IMR-90 (cell line): ENCODE measurements at regions not wholly inside any gene's neighbourhood (a gene's known extent, or its start where the extent isn't known, plus 50 kb on each side); places are given as distances from the start of the nearest gene placed in this dataset.

ENCODE experiments used
- ATAC-seq: fragments of 200-7000 bp; cut with Tn5 transposase; 2 replicates; pipeline ENCODE4 v1.9.1; 2020; ENCODE audit warnings: low read depth, mild to moderate bottlenecking, moderate library complexity
- BruUV-seq: library from RNA; stranded (reverse); fragments of 400-500 nt; replicated peaks from 2 replicates; lab custom pipeline; 2021; lab: Mats Ljungman, UMichigan
- CTCF ChIA-PET: fragments of 300-600 bp; formaldehyde crosslinking; extraction: SDS; loops from one replicate; lab custom pipeline; 2021; ENCODE audit warnings: antibody characterized with exemption; lab: Yijun Ruan, JAX
- POLR2A ChIA-PET: fragments of 300-600 bp; sonication (Branson Sonifier 250); formaldehyde crosslinking; loops from one replicate; lab custom pipeline; 2022; ENCODE audit warnings: antibody characterized with exemption; ENCODE audit not compliant: unreplicated experiment; lab: Charles Lee
- DNase-seq: peaks from one replicate; pipeline ENCODE4 v3.0.0; 2013
- H2AFZ ChIP-seq: replicated peaks from 2 replicates; pipeline ENCODE3; 2013; ENCODE audit warnings: low read length, mild to moderate bottlenecking; ENCODE audit not compliant: poor library complexity
- H2AK5ac ChIP-seq: 2 replicates; pipeline ENCODE4 v1.6.1; 2013; ENCODE audit warnings: low read depth, low read length, inconsistent platforms
- H2AK9ac ChIP-seq: replicated peaks from 2 replicates; pipeline ENCODE3; 2013; ENCODE audit warnings: mild to moderate bottlenecking, low read depth, low read length, moderate library complexity; ENCODE audit not compliant: poor library complexity
- H2BK120ac ChIP-seq: 2 replicates; pipeline ENCODE4 v1.6.1; 2013; ENCODE audit warnings: low read depth, low read length, inconsistent platforms
- H2BK15ac ChIP-seq: 3 replicates; pipeline ENCODE4 v1.6.1; 2013; ENCODE audit warnings: low read depth, low read length, inconsistent platforms
- H2BK20ac ChIP-seq: 2 replicates; pipeline ENCODE4 v1.6.1; 2013; ENCODE audit warnings: low read depth, mild to moderate bottlenecking, inconsistent platforms, low read length, moderate library complexity
- H2BK5ac ChIP-seq: 2 replicates; pipeline ENCODE4 v1.6.1; 2013; ENCODE audit warnings: mild to moderate bottlenecking, low read depth, low read length, inconsistent platforms; ENCODE audit not compliant: poor library complexity, severe bottlenecking
- H3K14ac ChIP-seq: replicated peaks from 2 replicates; pipeline ENCODE4 v1.6.1; 2013; ENCODE audit warnings: low read depth, low read length, inconsistent platforms
- H3K18ac ChIP-seq: 2 replicates; pipeline ENCODE4 v1.6.1; 2013; ENCODE audit warnings: low read depth, low read length, control low read depth
- H3K23ac ChIP-seq: 2 replicates; pipeline ENCODE4 v1.6.1; 2013; ENCODE audit warnings: low read depth, low read length, inconsistent platforms
- H3K27ac ChIP-seq: 2 replicates; pipeline ENCODE4 v1.5.1; 2013; ENCODE audit warnings: mild to moderate bottlenecking, control low read depth, low read length; ENCODE audit not compliant: insufficient read depth
- H3K27me3 ChIP-seq: 2 replicates; pipeline ENCODE4 v1.6.1; 2013; ENCODE audit warnings: low read length; ENCODE audit not compliant: control insufficient read depth, insufficient read depth
- H3K36me3 ChIP-seq: 2 replicates; pipeline ENCODE4 v1.6.1; 2013; ENCODE audit warnings: low read length, mixed read lengths; ENCODE audit not compliant: control insufficient read depth, insufficient read depth
- H3K4ac ChIP-seq: 2 replicates; pipeline ENCODE4 v1.6.1; 2013; ENCODE audit warnings: low read depth, low read length, inconsistent platforms
- H3K4me1 ChIP-seq: 2 replicates; pipeline ENCODE4 v1.6.1; 2013; ENCODE audit warnings: low read length, mixed read lengths; ENCODE audit not compliant: control insufficient read depth, insufficient read depth
- H3K4me2 ChIP-seq: 2 replicates; pipeline ENCODE4 v1.6.1; 2013; ENCODE audit warnings: low read depth, mild to moderate bottlenecking, control low read depth, low read length, moderate library complexity
- H3K4me3 ChIP-seq: 2 replicates; pipeline ENCODE4 v1.5.1; 2013; ENCODE audit warnings: low read depth, mild to moderate bottlenecking, control low read depth, low read length, moderate library complexity; ENCODE audit not compliant: insufficient read depth
- H3K56ac ChIP-seq: 2 replicates; pipeline ENCODE4 v1.6.1; 2013; ENCODE audit warnings: low read length, inconsistent platforms; ENCODE audit not compliant: insufficient read depth; ENCODE audit errors: extremely low read depth
- H3K79me1 ChIP-seq, 2 experiments: 2 replicates each; pipeline ENCODE4 v1.6.1; 2013; ENCODE audit warnings: low read length in 2 of 2, inconsistent platforms in 1 of 2, low read depth in 1 of 2
- H3K9ac ChIP-seq: 2 replicates; pipeline ENCODE4 v1.6.1; 2013; ENCODE audit warnings: low read depth, low read length, control low read depth
- H3K9me1 ChIP-seq: 2 replicates; pipeline ENCODE4 v1.6.1; 2013; ENCODE audit warnings: low read length, inconsistent platforms; ENCODE audit not compliant: insufficient read depth
- H3K9me3 ChIP-seq: 2 replicates; pipeline ENCODE4 v1.6.1; 2013; ENCODE audit warnings: low read length; ENCODE audit not compliant: control insufficient read depth, insufficient read depth
- H4K20me1 ChIP-seq: 2 replicates; pipeline ENCODE4 v1.6.1; 2013; ENCODE audit warnings: low read length, inconsistent platforms; ENCODE audit not compliant: insufficient read depth
- H4K5ac ChIP-seq: 2 replicates; pipeline ENCODE4 v1.6.1; 2013; ENCODE audit warnings: mild to moderate bottlenecking, low read depth, low read length, control low read depth
- H4K8ac ChIP-seq, 2 experiments: 2 replicates each; pipeline ENCODE4 v1.6.1; 2013; ENCODE audit warnings: low read depth in 2 of 2, low read length in 2 of 2, control low read depth in 1 of 2, inconsistent platforms in 1 of 2
- H4K91ac ChIP-seq: 2 replicates; pipeline ENCODE4 v1.6.1; 2013; ENCODE audit warnings: low read depth, low read length, inconsistent platforms; ENCODE audit not compliant: insufficient read depth
- BHLHE40 ChIP-seq: fragments of 150-350 bp; IDR thresholded peaks from 2 replicates; pipeline ENCODE4 v1.6.1; 2016; ENCODE audit warnings: mild to moderate bottlenecking, low read depth, low read length
- CEBPB ChIP-seq: IDR thresholded peaks from 2 replicates; pipeline ENCODE4 v1.6.1; 2012; ENCODE audit warnings: low read depth, low read length, improper control_type of control experiment
- FOS ChIP-seq: fragments of 150-350 bp; IDR thresholded peaks from 2 replicates; pipeline ENCODE4 v1.6.1; 2016; ENCODE audit warnings: low read depth, low read length
- RAD21 ChIP-seq: IDR thresholded peaks from 2 replicates; pipeline ENCODE4 v1.6.1; 2012; ENCODE audit warnings: low read length, improper control_type of control experiment
- RCOR1 ChIP-seq: IDR thresholded peaks from 2 replicates; pipeline ENCODE4 v1.6.1; 2012; ENCODE audit warnings: mild to moderate bottlenecking, low read length, improper control_type of control experiment; ENCODE audit not compliant: insufficient replicate concordance
- USF2 ChIP-seq: fragments of 150-350 bp; IDR thresholded peaks from 2 replicates; pipeline ENCODE4 v1.6.1; 2017; ENCODE audit warnings: mild to moderate bottlenecking, antibody characterized with exemption, low read length, low read depth
- WGBS, 2 experiments: methylation state at CpG; one replicate each; pipeline versions ENCODE4 v1.1.5 to v1.1.7; 2013; ENCODE audit warnings: missing lambda C conversion rate in 2 of 2; ENCODE audit not compliant: insufficient read length in 1 of 2; ENCODE audit errors: extremely low coverage in 2 of 2; 5-methylcytosine and 5-hydroxymethylcytosine counted together
- dilution Hi-C: fragments of 300-500 bp; cut with HindIII; formaldehyde crosslinking; loops from one replicate; pipeline ENCODE4 v1.14.3; 2018; ENCODE audit warnings: low sequenced_read_pairs; ENCODE audit not compliant: unreplicated experiment
- in situ Hi-C: fragments of 300-500 bp; cut with MboI; formaldehyde crosslinking; loops from 3 replicates; pipeline ENCODE4 v1.14.3; 2019; ENCODE audit warnings: low sequenced_read_pairs, inconsistent platforms, mixed read lengths
- intact Hi-C: fragments of 100-400 bp; cut with micrococcal nuclease; formaldehyde crosslinking; loops from 2 replicates; pipeline ENCODE4 v1.10.0; 2022
- TF ChIP-seq, protein P1 (sequence below): conservative IDR thresholded peaks from 2 replicates; pipeline ENCODE4 v1.5.1; 2012; ENCODE audit warnings: mild to moderate bottlenecking, low read depth, low read length, improper control_type of control experiment

DNA sequence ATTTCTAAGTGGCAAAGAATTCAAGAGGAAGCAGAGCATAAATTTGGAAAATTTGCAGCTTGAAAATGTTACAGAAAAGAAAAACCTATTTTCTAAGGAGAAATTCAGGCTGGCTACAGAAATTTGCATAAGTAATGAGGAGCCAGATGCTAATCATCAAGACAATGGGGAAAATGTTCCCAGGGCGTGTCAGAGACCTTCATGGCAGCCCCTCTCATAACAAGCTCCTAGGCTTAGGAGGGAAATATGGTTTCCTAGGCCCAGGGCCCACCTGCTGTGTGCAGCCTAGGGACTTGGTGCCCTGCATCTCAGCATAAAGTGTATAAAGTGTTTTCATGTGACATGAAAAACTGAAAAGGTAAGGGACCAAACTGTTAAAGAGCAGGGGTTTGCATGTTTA, 1796.3 kb upstream of the FLRT2 start:
- Histone ChIP-seq H3K27me3 (no peaks in the 10 kb centered on the region), H3K18ac (no peak overlapping the region), H2AK9ac (no peak overlapping the region), H3K36me3 (no peaks in the 10 kb centered on the region), H3K9ac (no peak overlapping the region), H4K5ac (no peak overlapping the region), H2AK5ac (no peak overlapping the region), H3K79me1 (no peaks in the 10 kb centered on the region), H4K8ac (no peak overlapping the region), H3K23ac (no peak overlapping the region), H3K56ac (no peak overlapping the region), H3K4me3 (no peak overlapping the region), H3K4ac (no peak overlapping the region), H4K20me1 (no peaks in the 10 kb centered on the region), H3K9me1 (no peaks in the 10 kb centered on the region), H2BK120ac (no peak overlapping the region), H3K4me1 (no peaks in the 10 kb centered on the region), H4K91ac (no peak overlapping the region), H2BK15ac (no peak overlapping the region), H3K4me2 (no peak overlapping the region), H2BK20ac (no peak overlapping the region), H3K9me3 (no peaks in the 10 kb centered on the region; the same call in 1 of the 2 replicates), H2AFZ (no peak overlapping the region), H3K14ac (no peak overlapping the region), H3K27ac (no peak overlapping the region), H2BK5ac (no peak overlapping the region)
- TF ChIP-seq BHLHE40: no peak
- TF ChIP-seq CEBPB: no peak
- TF ChIP-seq RCOR1: no peak
- TF ChIP-seq, protein P1, sequence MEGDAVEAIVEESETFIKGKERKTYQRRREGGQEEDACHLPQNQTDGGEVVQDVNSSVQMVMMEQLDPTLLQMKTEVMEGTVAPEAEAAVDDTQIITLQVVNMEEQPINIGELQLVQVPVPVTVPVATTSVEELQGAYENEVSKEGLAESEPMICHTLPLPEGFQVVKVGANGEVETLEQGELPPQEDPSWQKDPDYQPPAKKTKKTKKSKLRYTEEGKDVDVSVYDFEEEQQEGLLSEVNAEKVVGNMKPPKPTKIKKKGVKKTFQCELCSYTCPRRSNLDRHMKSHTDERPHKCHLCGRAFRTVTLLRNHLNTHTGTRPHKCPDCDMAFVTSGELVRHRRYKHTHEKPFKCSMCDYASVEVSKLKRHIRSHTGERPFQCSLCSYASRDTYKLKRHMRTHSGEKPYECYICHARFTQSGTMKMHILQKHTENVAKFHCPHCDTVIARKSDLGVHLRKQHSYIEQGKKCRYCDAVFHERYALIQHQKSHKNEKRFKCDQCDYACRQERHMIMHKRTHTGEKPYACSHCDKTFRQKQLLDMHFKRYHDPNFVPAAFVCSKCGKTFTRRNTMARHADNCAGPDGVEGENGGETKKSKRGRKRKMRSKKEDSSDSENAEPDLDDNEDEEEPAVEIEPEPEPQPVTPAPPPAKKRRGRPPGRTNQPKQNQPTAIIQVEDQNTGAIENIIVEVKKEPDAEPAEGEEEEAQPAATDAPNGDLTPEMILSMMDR: no peak
- no peak for TF ChIP-seq RAD21
- no peak for TF ChIP-seq FOS
- no peak for TF ChIP-seq USF2
- DNase-seq: no peak
- POLR2A ChIA-PET: no interaction called here
- WGBS, 2 experiments: no CpG with 5 or more reads among the region's 1 CpG
- dilution Hi-C loops: no loop called here
- intact Hi-C loops: no loop called here
- CTCF ChIA-PET: no interaction called here
- no TSS peak for BruUV-seq
- ATAC-seq: no peak
- in situ Hi-C loops: no loop called here
